Activated B cell treated with CpG ODN at 0.5 μM for 24 hours (primary cell): ENCODE measurements at regions not wholly inside any gene's neighbourhood (a gene's known extent, or its start where the extent isn't known, plus 50 kb on each side); places are given as distances from the start of the nearest gene placed in this dataset.

Experiments
- ATAC-seq: fragments of 200-7000 bp; cut with Tn5 transposase; one replicate; pipeline ENCODE4 v1.10.0; 2021; ENCODE audit warnings: low read depth, mild to moderate bottlenecking, moderate library complexity
- CTCF ChIA-PET: fragments of 350-600 bp; sonication (Branson Sonifier 250); formaldehyde crosslinking; loops from one replicate; lab custom pipeline; 2021; ENCODE audit warnings: antibody characterized with exemption; lab: Charles Lee
- POLR2A ChIA-PET: fragments of 350-600 bp; sonication (Branson Sonifier 250); formaldehyde crosslinking; loops from one replicate; lab custom pipeline; 2021; ENCODE audit warnings: antibody characterized with exemption; lab: Charles Lee
- DNase-seq: peaks from one replicate; pipeline ENCODE4 v3.0.0; 2022
- H3K27ac Mint-ChIP-seq: one replicate; pipeline ENCODE4 v1.8.0; 2020; ENCODE audit warnings: mixed read lengths
- H3K27me3 Mint-ChIP-seq: one replicate; pipeline ENCODE4 v1.8.0; 2021; ENCODE audit warnings: mixed read lengths
- H3K36me3 Mint-ChIP-seq: one replicate; pipeline ENCODE4 v1.8.0; 2021; ENCODE audit warnings: low read depth, mixed read lengths
- H3K4me1 Mint-ChIP-seq: one replicate; pipeline ENCODE4 v1.8.0; 2021; ENCODE audit warnings: mixed read lengths
- H3K4me3 Mint-ChIP-seq: one replicate; pipeline ENCODE4 v1.8.0; 2020; ENCODE audit warnings: mild to moderate bottlenecking, mixed read lengths
- H3K9me3 Mint-ChIP-seq: one replicate; pipeline ENCODE4 v1.8.0; 2020; ENCODE audit warnings: mixed read lengths
- intact Hi-C: fragments of 100-400 bp; cut with micrococcal nuclease; formaldehyde crosslinking; loops from one replicate; pipeline ENCODE4 v1.15.1; 2024
- TF ChIP-seq, protein P1 (sequence below): fragments of 200-600 bp; IDR thresholded peaks from one replicate; pipeline ENCODE4 v1.8.0; 2022; ENCODE audit warnings: antibody characterized with exemption, mild to moderate bottlenecking

DNA sequence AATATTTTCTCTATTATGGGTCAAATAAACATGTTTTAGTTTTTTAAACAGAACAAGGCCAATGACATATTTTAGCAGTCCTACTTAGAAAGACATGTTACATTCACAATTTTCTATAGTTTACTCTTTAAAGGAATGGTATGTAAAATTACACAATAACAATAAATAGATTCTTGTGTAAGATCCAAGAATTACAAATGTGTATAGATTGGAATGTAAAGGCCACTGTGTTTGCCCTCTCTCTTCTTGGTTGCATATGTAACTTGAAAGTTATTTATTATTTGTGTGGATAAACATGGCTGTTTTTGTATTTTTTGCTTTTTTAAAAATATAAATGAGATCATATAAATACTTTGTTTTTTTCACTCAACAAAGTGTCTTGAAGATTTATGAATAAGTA is 979.3 kb upstream of the CELF2 start:
- no peaks in the 10 kb centered on the region for H3K27me3 Mint-ChIP-seq
- ChIA-PET POLR2A (no interaction called here), CTCF (no interaction called here)
- no peaks in the 10 kb centered on the region for H3K4me1 Mint-ChIP-seq
- intact Hi-C loops, result no loop called here
- H3K36me3 Mint-ChIP-seq, result no peaks in the 10 kb centered on the region
- no peak overlapping the region for H3K4me3 Mint-ChIP-seq
- H3K9me3 Mint-ChIP-seq, result no peaks in the 10 kb centered on the region
- TF ChIP-seq, protein P1, sequence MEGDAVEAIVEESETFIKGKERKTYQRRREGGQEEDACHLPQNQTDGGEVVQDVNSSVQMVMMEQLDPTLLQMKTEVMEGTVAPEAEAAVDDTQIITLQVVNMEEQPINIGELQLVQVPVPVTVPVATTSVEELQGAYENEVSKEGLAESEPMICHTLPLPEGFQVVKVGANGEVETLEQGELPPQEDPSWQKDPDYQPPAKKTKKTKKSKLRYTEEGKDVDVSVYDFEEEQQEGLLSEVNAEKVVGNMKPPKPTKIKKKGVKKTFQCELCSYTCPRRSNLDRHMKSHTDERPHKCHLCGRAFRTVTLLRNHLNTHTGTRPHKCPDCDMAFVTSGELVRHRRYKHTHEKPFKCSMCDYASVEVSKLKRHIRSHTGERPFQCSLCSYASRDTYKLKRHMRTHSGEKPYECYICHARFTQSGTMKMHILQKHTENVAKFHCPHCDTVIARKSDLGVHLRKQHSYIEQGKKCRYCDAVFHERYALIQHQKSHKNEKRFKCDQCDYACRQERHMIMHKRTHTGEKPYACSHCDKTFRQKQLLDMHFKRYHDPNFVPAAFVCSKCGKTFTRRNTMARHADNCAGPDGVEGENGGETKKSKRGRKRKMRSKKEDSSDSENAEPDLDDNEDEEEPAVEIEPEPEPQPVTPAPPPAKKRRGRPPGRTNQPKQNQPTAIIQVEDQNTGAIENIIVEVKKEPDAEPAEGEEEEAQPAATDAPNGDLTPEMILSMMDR, result no peak
- no peak overlapping the region for H3K27ac Mint-ChIP-seq
- ATAC-seq, result no peak
- no peak for DNase-seq

DNA sequence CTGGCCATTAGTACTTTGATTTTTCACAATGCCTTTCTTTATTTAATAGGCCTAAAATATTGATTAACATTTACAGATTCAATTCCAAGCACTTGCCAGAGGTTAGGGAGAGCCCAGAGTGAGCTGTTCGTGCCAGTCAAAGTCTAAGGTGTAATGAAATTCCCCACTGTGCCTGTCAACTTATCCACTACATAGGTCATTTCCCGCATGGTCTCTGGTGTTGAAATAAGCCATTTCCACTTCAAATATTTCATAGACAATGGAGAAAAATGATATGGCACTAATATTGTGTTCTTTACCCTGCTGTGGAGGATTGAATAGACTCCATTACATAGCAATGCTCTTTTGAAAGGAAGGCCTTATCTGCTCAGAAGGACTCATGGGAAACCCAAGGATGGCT is 978.1 kb upstream of the CELF2 start:
- ATAC-seq, result no peak
- Mint-ChIP-seq H3K27ac (no peak overlapping the region), H3K27me3 (no peaks in the 10 kb centered on the region), H3K36me3 (no peaks in the 10 kb centered on the region), H3K4me3 (no peak overlapping the region), H3K9me3 (no peaks in the 10 kb centered on the region), H3K4me1 (no peaks in the 10 kb centered on the region)
- POLR2A ChIA-PET, result no interaction called here
- no peak for DNase-seq
- CTCF ChIA-PET, result no interaction called here
- TF ChIP-seq, protein P1, result no peak
- intact Hi-C loops, result no loop called here

DNA sequence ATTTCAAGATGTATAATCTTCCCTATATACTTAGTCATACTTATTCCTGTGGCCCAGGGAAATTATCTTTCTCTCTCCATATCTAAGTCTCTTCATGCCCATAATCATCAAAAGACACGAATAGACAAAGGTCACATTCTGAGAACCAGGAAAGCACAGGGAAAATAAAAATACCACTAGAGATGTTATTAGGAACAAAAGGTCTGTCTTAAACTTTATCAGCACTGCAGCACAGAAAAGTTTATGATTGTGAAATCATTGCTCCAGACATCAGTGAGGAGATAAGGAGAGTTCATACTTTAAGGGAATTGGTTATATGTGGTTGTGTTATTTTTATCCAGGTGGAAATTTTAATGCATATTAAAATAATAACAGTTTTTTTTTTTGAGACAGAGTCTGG is 974.6 kb upstream of the CELF2 start:
- TF ChIP-seq, protein P1, result no peak
- no peaks in the 10 kb centered on the region for H3K27me3 Mint-ChIP-seq
- no peak overlapping the region for H3K27ac Mint-ChIP-seq
- no peaks in the 10 kb centered on the region for H3K4me1 Mint-ChIP-seq
- intact Hi-C loops, result no loop called here
- no peak for ATAC-seq
- POLR2A ChIA-PET, result no interaction called here
- no peak for DNase-seq
- no peaks in the 10 kb centered on the region for H3K36me3 Mint-ChIP-seq
- CTCF ChIA-PET, result no interaction called here
- H3K4me3 Mint-ChIP-seq, result no peak overlapping the region
- H3K9me3 Mint-ChIP-seq, result peaks cover 3% of the 10 kb centered on the region

DNA sequence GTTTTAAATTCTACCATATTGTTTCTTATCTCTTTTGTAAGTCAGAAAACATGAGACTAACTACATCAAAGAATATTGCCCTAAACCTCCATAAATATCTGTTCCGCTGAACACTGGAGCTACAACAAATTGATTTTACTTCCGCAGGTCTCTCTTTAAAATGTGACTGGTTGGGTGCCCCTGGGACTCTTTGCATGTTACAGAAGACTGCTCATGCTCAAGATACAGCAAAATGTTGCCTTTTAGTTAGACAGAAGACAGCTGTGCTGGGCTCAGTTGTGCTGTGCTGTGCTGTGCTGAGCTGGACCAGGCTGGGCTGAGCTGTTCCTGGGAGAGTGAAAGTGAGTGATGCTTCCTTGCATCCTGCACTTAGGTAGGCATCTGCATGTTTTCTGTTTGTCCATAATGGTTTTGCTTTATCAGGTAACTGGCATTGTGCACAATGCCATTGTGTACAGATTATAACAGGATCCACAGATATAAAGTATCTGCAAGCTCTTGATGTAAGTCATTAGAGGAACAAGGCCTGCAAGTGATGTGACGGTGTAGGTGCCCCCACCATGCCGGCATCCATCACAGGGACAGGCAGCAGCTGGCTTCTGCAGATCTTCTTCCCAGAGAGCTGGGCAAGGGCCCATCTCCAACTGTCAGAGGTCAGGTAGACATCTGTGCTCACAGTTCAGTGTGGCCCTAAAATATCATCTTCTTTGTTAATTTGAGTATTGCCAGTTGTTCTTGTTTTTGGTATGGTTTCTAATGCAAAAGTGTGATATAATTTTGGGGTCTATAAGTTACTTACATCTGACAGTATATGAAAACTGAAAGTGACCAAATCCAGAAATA is 972.5 kb upstream of the CELF2 start:
- no peak overlapping the region for H3K27ac Mint-ChIP-seq
- intact Hi-C loops, result no loop called here
- TF ChIP-seq, protein P1, result no peak
- DNase-seq, result no peak
- POLR2A ChIA-PET, result no interaction called here
- CTCF ChIA-PET, result no interaction called here
- H3K27me3 Mint-ChIP-seq, result no peaks in the 10 kb centered on the region
- peaks cover 3% of the 10 kb centered on the region for H3K9me3 Mint-ChIP-seq
- peak; percentile 21 for ATAC-seq
- no peaks in the 10 kb centered on the region for H3K4me1 Mint-ChIP-seq
- no peaks in the 10 kb centered on the region for H3K36me3 Mint-ChIP-seq
- no peak overlapping the region for H3K4me3 Mint-ChIP-seq

- ChIA-PET POLR2A (no interaction called here), CTCF (no interaction called here)
- TF ChIP-seq, protein P1, result no peak
- intact Hi-C loops, result no loop called here
- no peak for ATAC-seq
- H3K9me3 Mint-ChIP-seq, result peaks cover 3% of the 10 kb centered on the region
- DNase-seq, result no peak
- H3K27me3 Mint-ChIP-seq, result no peaks in the 10 kb centered on the region
- H3K36me3 Mint-ChIP-seq, result no peaks in the 10 kb centered on the region
- no peaks in the 10 kb centered on the region for H3K4me1 Mint-ChIP-seq
- H3K4me3 Mint-ChIP-seq, result no peak overlapping the region
- H3K27ac Mint-ChIP-seq, result no peak overlapping the region
Observed at GRCh38 chr10:10045765-10046028, 972.0 kb upstream of the CELF2 start.
